Activated CD8-positive, alpha-beta memory T cell treated with anti-CD3 and anti-CD28 coated beads for 1 hour (primary cell): ENCODE measurements at regions not wholly inside any gene's neighbourhood (a gene's known extent, or its start where the extent isn't known, plus 50 kb on each side); places are given as distances from the start of the nearest gene placed in this dataset.

ENCODE experiments used
- DNase-seq, 2 donors: peaks; one replicate each; pipeline ENCODE4 v3.0.0-alpha.2; 2020; ENCODE audit warnings: low read depth in 1 of 2; ENCODE audit errors: extremely low read depth in 1 of 2

DNA sequence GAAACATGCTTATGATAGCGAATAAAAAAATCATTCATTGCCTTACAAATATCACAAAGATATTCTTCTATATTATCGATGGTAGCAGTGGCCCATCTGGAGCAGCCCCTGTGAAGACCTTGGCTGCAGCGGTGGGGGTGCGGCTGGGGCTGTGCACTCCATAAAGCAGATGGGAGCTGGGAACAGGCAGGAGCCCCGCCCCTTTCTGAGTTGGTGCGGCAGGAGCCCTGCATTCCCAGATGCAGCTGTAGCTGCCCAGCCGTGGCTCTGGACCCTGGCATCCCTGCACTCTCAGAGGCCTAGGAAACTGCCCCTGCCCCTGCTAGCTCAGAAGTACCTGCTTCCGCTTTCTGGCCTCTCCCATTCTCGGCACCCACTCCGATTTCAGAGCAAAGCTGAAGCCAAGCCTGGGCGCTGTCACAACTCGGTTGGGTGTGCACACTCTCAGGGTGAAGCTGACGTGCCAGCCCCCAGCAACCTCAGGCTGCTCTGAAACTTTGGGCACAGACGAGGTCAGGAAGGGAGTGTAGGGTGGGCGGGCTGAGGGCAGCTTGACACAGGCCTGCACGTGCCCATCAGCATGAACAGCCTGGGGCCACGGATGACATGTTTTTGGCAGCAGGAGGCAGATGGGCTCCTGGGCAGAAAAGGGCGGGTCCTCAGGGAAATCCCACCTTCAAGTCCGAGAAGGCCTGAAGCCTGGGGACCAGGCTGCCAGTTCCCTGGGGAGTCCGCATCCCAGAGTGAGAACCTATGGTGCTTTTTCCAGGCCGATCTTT, 1440.8 kb upstream of the ACO1 start:
- no peak for DNase-seq

DNA sequence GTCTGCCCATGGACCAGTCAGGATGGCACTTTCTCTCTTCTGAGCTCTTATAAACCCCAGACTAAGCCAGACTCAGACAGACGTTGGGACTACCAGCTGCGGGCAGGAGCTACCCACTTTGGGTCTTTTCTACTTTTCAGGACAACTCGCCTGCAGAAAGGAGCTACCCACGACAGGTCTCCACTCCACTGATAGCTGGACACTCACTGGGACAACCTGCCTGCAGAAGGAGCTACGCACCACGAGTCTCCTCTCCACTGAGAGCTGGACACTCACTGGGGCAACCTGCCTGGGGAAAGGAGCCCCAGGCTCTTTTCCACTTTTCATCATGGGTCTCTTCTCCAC, 1440.2 kb upstream of the ACO1 start:
- DNase-seq: no peak

DNA sequence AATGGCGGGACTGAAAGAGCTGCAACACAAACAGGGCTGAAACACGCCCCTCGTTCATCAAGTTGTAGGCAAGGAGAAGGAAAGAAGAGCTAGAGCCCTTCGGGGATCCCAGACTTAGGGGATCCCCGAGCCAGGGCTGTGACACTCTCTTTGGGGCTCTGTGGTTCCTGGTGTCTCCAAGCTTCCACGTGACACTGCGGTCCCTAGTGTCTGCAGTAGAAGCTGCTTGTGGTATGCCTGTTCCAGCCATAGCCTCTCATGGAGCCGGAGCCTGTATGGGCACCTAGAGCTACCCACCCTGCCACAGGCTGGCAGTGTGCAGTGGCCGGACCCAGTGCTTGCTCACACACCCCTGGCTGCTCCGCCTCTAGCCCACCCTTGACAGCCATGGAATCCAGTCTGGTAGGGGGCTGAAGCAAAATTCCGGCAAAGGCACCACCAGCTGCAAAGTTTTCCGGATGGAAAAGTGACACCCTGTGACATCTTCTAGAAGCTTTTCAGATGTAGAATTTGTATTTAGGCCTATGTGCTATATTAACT, 1439.6 kb upstream of the ACO1 start:
- DNase-seq: no peak

DNA sequence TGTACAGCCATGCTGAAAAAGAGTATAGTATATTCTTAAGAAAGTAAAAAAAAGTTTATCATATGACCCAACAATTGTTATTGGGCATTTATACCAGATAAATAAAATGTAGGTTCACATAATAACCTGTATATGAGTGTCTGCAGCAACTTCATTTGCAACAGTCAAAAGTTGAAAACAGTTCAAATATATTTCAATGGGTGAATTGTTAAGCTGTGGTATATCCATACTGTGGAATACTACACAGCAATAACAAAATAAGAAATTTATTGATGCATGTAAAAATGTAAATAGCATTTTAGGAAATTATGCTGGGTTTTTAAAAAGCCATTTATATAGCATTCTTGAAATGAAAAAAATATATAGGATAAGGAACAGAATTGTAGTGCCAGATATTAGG, 1420.1 kb upstream of the ACO1 start:
- DNase-seq: no peak

DNA sequence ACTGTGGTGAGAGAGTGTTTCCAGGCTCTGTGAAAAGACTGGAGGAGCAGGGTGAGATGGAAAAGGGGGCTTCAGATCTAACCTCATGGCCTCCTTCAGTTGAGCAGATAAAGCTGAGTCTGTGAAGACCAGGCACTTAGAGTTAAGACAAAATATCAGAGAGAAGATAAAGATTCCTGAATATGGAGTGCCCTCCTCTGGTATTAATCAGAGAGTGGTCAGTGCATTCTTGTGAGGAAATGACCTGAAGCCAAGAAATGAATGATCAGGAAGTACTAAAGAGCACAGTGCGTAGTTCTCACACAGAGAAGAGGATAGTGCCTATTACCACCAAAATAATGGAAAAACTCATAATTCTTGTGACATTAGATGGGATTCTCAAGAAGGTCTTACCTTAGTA, 1417.0 kb upstream of the ACO1 start:
- no peak for DNase-seq

DNA sequence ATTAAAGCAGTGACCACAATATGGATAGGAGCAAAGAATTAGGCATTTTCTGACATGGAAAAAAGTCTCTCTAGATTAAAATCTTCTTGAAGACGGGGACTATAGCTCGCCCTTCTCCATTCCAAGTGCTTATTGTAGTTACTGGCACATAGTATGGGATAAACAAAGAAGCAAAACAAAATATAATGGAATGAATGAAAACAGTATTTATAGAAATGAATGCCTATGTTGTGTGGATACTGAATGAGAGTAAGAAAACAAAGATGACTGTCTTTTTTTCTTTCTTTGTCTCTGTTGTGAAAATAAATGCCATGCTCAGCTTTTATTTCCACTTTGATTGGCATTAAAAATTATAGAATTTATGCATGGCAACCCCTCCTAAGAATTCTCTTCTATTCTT, 1414.3 kb upstream of the ACO1 start:
- no peak for DNase-seq

DNA sequence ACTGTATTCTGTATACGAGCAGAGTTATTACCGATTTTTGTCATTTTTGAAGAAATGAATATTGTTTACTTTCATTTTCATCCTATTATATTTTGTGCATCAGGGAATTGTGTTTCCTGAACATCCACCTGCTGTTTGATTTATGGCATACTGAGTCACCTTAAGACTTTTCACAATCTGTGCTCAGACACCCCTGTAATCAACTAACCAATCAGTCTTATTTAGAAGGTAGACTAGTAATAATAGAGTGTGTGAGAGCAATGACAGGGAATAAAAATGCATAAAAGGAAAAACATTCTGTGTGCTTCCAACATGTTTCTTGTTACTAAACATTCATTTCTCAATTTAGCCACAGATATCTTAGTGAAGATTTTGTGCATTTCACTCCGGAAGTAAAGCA, 1413.6 kb upstream of the ACO1 start:
- no peak for DNase-seq

DNA sequence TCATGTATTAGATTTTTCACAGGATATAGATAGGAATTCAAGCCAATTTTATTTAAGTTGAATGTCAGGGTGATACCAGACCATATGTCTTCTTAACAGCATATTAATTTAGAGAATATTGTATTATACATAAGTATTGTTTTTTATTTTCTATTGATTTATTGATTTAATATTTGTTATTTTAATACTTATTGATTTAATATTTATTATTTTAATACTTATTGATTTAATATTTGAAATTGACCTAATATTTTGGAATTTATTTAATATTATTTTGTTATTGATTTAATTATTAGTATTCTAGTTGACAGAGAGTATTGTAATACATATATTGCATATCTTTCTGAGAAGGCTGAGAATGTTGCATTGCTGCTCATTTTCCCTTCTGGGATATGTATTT, 1411.8 kb upstream of the ACO1 start:
- DNase-seq: no peak

DNA sequence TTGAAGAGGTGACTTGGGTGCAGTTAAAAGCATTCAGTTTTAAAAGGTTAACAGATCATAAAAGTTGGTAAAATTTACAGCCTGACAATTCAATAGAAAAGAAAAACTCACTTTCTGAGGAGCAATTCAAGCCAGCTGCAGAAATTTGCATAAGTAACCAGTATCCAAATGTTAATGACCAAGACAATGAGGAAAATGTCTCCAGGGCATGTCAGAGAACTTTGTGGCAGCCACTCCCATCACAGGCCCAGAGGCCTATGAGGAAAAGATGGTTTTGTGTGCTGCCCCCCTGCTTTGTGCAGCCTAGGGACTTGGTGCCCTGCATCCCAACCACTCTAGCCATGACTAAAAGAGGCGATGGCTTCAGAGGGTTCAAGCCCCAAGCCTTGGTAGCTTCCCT, 1406.5 kb upstream of the ACO1 start:
- DNase-seq: no peak

DNA sequence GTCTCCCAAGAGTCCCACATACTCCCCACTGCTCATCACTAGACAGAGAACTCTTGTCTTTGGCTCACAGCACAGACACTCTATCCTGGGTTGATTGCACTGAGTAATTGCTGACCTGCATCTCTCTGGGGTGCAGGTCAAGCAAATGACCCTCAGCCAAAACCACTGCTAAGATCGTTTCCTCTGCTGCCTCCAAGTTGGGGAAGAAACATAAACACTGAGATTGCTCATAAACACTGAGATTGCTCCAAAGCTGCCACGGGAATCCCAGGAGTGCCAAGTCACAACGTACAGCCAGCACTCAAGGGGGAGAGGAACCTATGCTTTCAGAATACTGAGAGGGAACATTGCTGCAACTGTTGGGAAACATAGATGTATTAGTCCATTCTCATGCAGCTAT, 1402.1 kb upstream of the ACO1 start:
- no peak for DNase-seq

DNA sequence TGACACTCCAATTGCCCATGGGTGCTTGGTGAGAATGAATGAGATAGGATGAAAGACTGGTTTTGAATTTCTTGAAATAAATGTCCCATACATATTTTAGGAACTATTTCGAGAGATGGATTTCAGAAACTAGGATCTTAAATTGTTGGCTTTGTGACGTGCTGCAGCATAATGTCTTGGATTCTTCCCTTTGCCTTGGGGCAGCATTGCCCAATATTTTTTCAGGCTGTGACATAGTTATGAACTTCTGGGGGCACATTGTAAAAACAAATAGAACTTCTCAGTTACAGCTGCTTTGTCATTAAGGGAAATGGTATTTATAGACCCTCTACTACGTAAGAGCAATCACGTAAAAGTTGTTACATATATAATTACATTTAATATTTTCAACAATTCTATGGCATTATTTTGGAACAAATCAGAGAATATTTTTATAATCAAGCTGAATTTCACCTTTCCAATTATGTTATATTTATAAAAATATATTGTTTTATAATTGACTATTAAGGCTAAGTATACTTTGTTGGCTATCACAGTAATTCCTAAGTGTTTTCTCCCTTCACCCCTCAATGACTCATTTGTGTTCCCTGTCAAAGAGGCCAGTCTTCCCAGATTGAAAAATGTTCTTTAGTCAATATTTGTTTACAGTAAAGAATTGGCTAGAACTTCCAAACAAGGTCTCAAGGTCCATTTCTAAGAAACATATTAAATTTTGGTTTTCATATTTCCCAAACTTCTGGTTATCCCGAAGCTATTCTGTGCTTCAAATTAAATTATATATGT, 1388.3 kb upstream of the ACO1 start:
- no peak for DNase-seq

DNA sequence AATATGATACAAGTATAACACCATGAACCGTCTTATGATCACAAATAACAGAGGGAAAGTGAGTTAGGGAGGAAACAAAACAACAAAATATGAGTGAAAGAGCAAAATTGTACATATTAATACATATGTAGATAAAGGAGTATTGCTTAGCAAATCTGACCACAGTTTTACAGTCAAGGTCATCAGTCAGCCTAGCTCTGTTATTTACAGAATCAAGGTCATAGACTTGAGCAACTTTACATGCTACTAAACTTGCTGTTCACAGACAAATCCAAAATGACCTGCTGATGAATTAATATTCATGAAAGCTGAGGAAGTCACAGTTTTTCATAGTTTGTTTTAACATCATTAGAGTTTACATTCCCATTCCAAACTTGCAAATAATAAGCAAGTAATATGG, 1387.7 kb upstream of the ACO1 start:
- no peak for DNase-seq

DNA sequence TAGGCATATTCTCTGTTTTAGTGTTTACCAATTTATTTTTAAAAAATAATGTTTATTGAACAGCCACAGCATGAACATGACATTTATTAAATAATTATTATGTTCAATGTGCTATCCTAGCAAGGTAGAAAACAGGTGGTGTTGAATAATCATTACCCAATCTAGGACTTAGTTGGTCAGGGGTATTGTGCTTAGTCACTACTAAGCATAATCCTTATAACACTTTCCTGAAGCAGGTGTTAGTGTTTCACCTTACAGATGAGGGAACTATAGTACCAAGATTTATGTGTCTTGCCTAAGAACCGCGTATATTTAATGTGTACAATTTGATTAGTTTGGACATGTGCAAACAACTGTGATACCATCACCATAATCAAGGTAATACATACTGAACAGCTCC, 1387.2 kb upstream of the ACO1 start:
- no peak for DNase-seq

DNA sequence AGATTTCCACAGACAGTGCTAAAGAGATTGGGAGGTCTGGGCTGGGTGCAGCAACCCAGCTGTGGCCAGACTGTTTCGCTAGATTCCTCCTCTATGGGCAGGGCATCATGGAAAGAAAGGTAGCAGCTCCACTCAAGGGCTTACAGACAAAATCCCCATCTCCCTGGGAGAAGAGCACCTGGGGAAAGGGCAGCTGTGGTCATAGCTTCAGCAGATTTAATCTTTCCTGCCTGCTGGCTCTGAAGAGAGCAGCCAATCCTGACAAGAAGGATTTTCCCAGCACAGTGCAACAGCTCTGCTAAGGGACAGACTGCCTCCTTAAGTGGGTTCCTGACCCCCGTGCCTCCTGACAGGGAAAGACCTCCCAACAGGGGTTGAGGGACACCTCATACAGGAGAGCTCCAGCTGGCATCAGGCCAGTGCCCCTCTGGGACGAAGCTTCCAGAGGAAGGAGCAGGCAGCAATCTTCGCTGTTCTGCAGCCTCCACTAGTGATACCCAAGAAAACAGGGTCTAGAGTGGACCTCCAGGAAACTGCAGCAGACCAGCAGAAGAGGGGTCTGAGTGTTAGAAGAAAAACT, 1379.3 kb upstream of the ACO1 start:
- DNase-seq: no peak

DNA sequence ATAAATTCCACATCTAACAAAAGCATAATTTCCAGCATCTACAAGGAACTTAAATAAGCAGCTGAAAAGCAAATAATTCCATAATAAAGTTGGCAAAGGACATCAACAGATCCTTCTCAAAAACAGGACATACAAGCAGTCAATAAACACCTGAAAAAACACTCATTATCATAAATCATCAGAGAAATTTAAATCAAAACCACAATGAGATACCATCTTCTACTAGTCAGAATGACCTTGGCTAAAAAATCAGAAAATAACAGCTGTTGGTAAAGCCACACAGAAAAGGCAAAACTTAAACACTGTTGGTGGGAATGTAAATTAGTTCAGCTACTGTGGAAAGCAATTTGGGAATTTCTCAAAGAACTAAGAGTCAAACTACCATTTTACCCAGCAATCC, 1371.1 kb upstream of the ACO1 start:
- DNase-seq: no peak

DNA sequence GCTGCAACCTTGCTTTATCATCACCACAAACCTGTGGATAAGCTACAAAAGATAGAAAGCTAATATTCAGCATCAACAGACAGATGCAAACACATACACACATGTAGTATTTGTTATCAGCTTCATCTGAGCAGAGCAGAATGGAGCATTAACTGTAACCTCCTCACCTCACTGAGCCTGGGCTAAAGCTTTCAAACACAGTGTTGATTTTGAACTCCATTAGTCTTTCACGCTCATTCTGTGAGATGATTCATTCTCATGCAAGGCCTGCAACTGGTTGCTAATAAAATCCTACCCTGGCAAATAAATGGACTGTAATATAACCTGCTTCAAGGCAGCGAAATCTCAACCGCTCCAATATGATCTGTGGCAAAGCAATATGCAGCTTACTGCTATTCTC, 1360.6 kb upstream of the ACO1 start:
- DNase-seq: no peak

DNA sequence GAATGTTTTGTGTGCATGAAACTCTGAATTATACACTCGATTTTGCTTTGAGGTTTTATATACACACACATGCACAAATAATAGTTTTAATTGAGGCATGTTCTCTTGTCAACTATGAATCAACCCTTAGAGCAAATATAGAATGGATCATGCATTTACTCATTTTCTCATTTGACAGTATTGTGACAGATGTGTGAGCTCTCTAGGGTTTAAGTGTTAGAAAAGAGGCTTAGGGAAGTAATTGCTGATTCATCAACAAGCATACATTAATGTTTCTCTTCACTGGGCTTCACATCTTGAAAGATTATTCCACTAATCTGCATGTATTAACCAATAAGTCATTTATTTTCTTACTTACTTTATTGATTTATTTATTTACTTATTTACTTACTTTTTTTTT, 1356.8 kb upstream of the ACO1 start:
- no peak for DNase-seq

DNA sequence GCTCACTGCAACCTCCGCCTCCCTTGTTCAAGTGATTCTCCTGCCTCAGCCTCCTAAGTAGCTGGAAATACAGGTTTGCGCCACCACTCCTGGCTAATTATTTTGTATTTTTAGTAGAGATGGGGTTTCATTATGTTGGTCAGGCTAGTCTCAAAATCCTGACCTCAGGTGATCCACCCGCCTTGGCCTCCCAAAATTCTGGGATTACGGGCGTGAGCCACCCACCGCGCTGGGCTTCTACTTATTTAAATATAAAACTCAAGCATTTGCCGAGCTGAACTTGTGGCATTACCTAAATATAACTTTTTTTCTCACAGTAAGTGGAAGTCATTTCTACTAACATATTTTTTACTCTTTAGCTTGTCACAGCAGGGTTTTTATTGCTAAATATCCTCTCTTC, 1356.3 kb upstream of the ACO1 start:
- DNase-seq: no peak

DNA sequence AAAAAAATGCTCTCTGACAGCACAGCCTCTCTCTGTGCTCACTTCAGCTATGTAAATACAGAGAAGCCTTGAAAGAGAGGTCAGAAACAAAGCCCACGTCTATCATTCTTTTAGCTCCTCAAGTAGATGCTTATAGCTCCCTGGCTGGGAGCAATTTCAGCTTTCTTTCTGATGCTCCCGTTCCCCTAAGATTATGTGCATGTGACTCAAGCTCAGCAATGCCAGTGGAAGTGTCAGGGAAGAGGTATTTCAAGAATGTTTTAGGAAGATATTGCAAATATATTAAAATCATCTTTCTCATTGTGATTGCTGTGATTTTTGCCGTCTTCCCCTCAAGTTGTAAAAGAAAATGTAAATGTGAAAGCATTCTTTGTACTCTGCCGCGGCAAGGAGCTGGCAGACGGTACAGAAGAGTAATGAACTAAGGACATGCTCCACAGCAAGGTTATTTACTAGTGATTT, 1353.7 kb upstream of the ACO1 start:
- DNase-seq: no peak

DNA sequence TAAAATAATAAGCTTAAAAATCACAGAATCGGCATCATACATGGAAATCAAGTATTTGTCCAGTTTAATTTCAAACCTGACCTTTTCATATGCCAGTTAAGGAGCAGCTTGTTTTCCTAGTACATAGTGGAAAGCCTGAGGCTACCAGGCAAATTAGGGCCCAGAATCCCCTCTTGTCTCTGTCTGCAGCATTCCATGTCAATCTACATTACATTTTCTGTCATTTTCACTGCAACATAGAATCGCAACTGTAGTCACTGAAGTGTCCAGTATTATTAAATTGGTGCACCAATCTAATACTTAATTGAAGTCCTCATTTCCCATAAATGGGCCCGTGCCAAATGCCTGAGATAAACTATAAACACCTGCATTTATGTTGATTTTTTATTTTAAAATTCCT, 1352.2 kb upstream of the ACO1 start:
- DNase-seq: no peak

DNA sequence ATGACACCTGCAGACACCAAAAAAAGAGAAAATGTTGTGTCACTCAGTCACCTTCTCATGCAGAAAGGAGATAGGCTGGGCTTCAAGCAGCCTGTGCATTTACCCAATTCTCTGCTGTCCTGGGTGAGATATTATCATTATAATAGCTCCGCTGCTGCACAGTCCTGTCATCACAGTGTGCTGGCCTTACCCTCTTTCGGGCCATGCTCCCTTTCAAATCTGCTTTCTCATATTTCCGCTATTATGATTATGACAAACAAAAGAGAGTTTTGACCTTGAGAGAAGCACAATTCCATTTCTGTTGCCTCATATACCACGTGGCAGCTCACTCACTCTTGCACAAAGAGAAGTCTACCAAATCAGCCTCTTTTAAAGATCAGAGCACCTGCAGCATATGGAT, 1350.1 kb upstream of the ACO1 start:
- DNase-seq: no peak

DNA sequence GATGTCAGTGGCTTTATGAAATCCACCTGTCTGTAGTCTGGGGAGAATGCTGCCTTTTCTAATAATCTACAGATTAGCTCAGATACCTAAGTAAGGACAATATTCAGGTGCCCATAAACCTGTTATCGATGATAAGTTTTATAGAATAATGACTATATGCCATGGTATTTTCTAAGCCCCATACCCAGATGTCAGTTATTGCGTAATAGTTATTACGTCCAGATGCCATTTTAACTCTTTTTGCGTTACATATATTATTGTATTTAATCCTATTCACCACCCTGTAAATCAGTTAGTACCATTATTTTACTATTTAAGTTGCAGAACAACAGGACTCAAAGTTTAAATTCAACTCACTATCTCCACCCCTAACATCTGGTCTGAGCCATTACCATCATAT, 1343.9 kb upstream of the ACO1 start:
- no peak for DNase-seq
